ENCODE measurements at regions not wholly inside any gene's neighbourhood (a gene's known extent, or its start where the extent isn't known, plus 50 kb on each side); places are given as distances from the start of the nearest gene placed in this dataset.

GRCh38 chr4:13151194-13151593, 332.9 kb downstream of the RAB28 start:
- TF ChIP-seq EP300 (IDR thresholded peaks at IDR 0.05) = no peak
- TF ChIP-seq CTCF (IDR thresholded peaks at IDR 0.05) = no peak
- no peak for TF ChIP-seq POLR2A (IDR thresholded peaks at IDR 0.05)
